HG03196 (cell line): ENCODE measurements at regions not wholly inside any gene's neighbourhood (a gene's known extent, or its start where the extent isn't known, plus 50 kb on each side); places are given as distances from the start of the nearest gene placed in this dataset.
"Not testable (repeated sequence)": the region's sequence is repeated elsewhere in the genome, so short reads cannot be mapped to it uniquely, and the experiment has no call there.

ENCODE experiments used
- ATAC-seq: cut with Tn5 transposase; IDR thresholded peaks from one replicate; pipeline ENCODE4 v1.9.1; 2021; ENCODE audit not compliant: unreplicated experiment

- no peak for ATAC-seq
Observed at GRCh38 chr2:2586931-2587330, 255.9 kb upstream of the MYT1L start.

GRCh38 chr2:2586068-2586776 is 255.1 kb upstream of the MYT1L start:
- ATAC-seq = no peak

GRCh38 chr2:2582998-2583545 is 252.0 kb upstream of the MYT1L start:
- ATAC-seq = no peak

GRCh38 chr2:2581331-2582159 is 250.5 kb upstream of the MYT1L start:
- ATAC-seq = no peak

- ATAC-seq = not testable (repeated sequence)
Observed at GRCh38 chr2:2580841-2581240, 249.8 kb upstream of the MYT1L start.

- ATAC-seq = no peak
Observed at GRCh38 chr2:2580341-2580740, 249.3 kb upstream of the MYT1L start.

- no peak for ATAC-seq
Observed at GRCh38 chr2:2579814-2580213, 248.7 kb upstream of the MYT1L start.

- no peak for ATAC-seq
Observed at GRCh38 chr2:2577407-2577831, 246.3 kb upstream of the MYT1L start.

GRCh38 chr2:2575870-2576386 is 244.9 kb upstream of the MYT1L start:
- ATAC-seq = no peak

- ATAC-seq = no peak
Observed at GRCh38 chr2:2575181-2575577, 244.1 kb upstream of the MYT1L start.

GRCh38 chr2:2574401-2575180 is 243.5 kb upstream of the MYT1L start:
- ATAC-seq = no peak

- ATAC-seq = no peak
Observed at GRCh38 chr2:2573658-2574293, 242.7 kb upstream of the MYT1L start.

- ATAC-seq = no peak
Observed at GRCh38 chr2:2573205-2573604, 242.1 kb upstream of the MYT1L start.

- no peak for ATAC-seq
Observed at GRCh38 chr2:2572393-2573204, 241.5 kb upstream of the MYT1L start.

GRCh38 chr2:2571301-2572150 is 240.5 kb upstream of the MYT1L start:
- no peak for ATAC-seq

- ATAC-seq = no peak
Observed at GRCh38 chr2:2570871-2571270, 239.8 kb upstream of the MYT1L start.

GRCh38 chr2:2570360-2570759 is 239.3 kb upstream of the MYT1L start:
- no peak for ATAC-seq

GRCh38 chr2:2569836-2570235 is 238.8 kb upstream of the MYT1L start:
- no peak for ATAC-seq

GRCh38 chr2:2569306-2569705 is 238.2 kb upstream of the MYT1L start:
- no peak for ATAC-seq
